ENCODE measurements at regions not wholly inside any gene's neighbourhood (a gene's known extent, or its start where the extent isn't known, plus 50 kb on each side); places are given as distances from the start of the nearest gene placed in this dataset.
"Not testable (repeated sequence)": the region's sequence is repeated elsewhere in the genome, so short reads cannot be mapped to it uniquely, and the experiment has no call there.

DNA sequence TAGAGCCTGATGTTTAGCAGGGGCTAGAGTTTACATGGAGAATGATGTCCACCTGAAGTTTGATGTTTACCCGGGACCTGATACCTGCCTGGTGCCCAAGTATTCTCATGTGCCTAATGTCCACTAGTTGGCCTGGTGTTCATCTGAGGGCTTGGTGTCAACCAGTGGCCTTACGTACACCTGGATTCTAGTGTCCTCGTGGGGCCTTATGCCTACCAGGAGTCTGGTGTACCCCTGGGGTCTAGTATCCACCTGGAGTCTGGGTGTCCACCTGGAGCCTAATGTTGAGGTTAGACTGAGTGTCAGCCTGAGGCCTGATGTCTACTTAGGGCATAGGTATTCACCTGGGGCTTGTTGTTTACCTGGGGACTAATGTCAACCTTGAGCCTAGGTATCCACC, 195.7 kb downstream of the POTEM start:
- not testable (repeated sequence) for TF ChIP-seq ZNF274 (IDR thresholded peaks at IDR 0.05; ENCODE audit: low read depth, low read length); YY1 (IDR thresholded peaks at IDR 0.05; ENCODE audit: insufficient read depth, insufficient read length); SUZ12 (IDR thresholded peaks at IDR 0.05; ENCODE audit: extremely low read depth, insufficient read depth, insufficient read length)
